Type B pancreatic cell (in vitro differentiated cells): ENCODE measurements at regions not wholly inside any gene's neighbourhood (a gene's known extent, or its start where the extent isn't known, plus 50 kb on each side); places are given as distances from the start of the nearest gene placed in this dataset.

ENCODE experiments used
- DNase-seq: peaks from one replicate; pipeline ENCODE4 v3.0.0; 2021; ENCODE audit warnings: mixed read lengths; ENCODE audit not compliant: unreplicated experiment; ENCODE audit errors: extremely low spot score
- H3K27ac Mint-ChIP-seq: 2 replicates; pipeline ENCODE4 v1.8.0; 2021; ENCODE audit warnings: mild to moderate bottlenecking, mixed read lengths
- H3K27me3 Mint-ChIP-seq: 2 replicates; pipeline ENCODE4 v1.8.0; 2021; ENCODE audit warnings: mixed read lengths
- H3K36me3 Mint-ChIP-seq: 2 replicates; pipeline ENCODE4 v1.8.0; 2021; ENCODE audit warnings: mixed read lengths
- H3K4me1 Mint-ChIP-seq: one replicate; pipeline ENCODE4 v1.8.0; 2021; ENCODE audit warnings: mixed read lengths; ENCODE audit not compliant: unreplicated experiment
- H3K4me3 Mint-ChIP-seq: 2 replicates; pipeline ENCODE4 v1.8.0; 2021; ENCODE audit warnings: mild to moderate bottlenecking, mixed read lengths
- H3K9me3 Mint-ChIP-seq: 2 replicates; pipeline ENCODE4 v1.8.0; 2021; ENCODE audit warnings: mixed read lengths
- TF ChIP-seq, protein P1 (sequence below): fragments of 200-600 bp; sonication (generic); conservative IDR thresholded peaks from 2 replicates; pipeline ENCODE4 v1.5.0; 2021; ENCODE audit warnings: antibody characterized with exemption, mild to moderate bottlenecking

DNA sequence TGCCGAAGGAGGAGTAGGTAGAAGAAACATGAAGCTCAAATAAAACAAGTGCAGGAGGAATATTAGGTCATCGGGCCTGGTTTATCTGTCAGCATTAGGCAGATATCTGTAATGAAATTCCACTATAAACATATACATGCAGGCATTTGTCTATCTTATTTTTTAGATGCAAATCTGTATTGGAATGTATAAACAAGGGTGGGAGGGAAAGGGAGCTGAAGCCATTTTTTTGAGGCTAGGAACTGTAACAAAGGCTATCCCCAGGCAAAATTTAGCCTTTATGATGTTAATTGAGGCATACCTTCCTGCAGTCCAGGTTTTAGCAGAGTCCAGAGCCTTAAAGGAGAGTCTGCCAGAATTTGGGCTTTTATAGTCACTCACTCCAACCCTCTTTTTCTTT lies 72.5 kb downstream of the PHLDA1 start:
- Mint-ChIP-seq H3K9me3 (peaks cover 4% of the 10 kb centered on the region), H3K4me3 (no peak overlapping the region), H3K27ac (peak overlapping the region; percentile 88), H3K4me1 (peaks cover 45% of the 10 kb centered on the region), H3K36me3 (no peaks in the 10 kb centered on the region), H3K27me3 (no peaks in the 10 kb centered on the region)
- TF ChIP-seq, protein P1, sequence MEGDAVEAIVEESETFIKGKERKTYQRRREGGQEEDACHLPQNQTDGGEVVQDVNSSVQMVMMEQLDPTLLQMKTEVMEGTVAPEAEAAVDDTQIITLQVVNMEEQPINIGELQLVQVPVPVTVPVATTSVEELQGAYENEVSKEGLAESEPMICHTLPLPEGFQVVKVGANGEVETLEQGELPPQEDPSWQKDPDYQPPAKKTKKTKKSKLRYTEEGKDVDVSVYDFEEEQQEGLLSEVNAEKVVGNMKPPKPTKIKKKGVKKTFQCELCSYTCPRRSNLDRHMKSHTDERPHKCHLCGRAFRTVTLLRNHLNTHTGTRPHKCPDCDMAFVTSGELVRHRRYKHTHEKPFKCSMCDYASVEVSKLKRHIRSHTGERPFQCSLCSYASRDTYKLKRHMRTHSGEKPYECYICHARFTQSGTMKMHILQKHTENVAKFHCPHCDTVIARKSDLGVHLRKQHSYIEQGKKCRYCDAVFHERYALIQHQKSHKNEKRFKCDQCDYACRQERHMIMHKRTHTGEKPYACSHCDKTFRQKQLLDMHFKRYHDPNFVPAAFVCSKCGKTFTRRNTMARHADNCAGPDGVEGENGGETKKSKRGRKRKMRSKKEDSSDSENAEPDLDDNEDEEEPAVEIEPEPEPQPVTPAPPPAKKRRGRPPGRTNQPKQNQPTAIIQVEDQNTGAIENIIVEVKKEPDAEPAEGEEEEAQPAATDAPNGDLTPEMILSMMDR, result no peak
- DNase-seq, result no peak

DNA sequence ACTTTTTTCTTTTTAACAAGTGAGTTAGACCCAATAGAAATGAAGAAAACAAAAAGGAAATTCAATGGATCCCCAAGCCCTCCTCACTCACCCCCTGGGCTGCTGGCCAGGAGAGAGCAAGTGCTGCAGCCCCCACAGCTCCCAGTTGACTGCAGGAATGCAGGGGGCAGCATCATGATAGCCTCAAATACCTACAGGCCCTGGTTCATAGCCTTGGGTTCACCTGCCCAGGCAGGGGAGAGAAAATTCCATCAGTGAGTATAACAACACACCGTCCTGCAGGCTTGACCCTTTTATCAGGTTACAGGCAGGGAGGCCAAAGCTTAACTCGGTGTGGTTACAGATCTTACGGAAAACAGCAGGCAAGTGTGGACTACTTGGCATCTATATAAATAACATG lies 76.3 kb downstream of the PHLDA1 start:
- TF ChIP-seq, protein P1, result no peak
- peaks cover 46% of the 10 kb centered on the region for H3K4me1 Mint-ChIP-seq
- H3K36me3 Mint-ChIP-seq, result no peaks in the 10 kb centered on the region
- DNase-seq, result no peak
- no peaks in the 10 kb centered on the region for H3K27me3 Mint-ChIP-seq
- no peak overlapping the region for H3K4me3 Mint-ChIP-seq
- H3K27ac Mint-ChIP-seq, result no peak overlapping the region
- no peaks in the 10 kb centered on the region for H3K9me3 Mint-ChIP-seq

DNA sequence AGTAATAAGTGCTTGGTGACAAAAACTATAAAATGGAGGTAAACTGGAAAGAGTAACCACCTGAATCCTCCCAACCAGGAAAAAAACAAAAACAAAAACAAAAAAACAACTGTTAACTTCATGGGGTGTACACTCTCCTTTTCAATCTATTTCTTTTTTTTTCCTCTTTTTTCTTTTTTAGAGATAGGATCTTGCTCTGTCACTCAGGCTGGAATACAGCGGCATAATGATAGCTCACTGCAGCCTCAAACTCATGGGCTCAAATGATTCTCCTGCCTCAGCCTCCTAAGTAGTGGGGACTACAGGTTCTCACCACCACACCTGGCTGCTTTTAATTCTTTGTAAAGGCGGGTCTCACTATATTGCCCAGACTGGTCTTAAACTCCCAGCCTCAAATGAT lies 76.8 kb downstream of the PHLDA1 start:
- no peaks in the 10 kb centered on the region for H3K27me3 Mint-ChIP-seq
- no peaks in the 10 kb centered on the region for H3K36me3 Mint-ChIP-seq
- no peak for DNase-seq
- peaks cover 41% of the 10 kb centered on the region for H3K4me1 Mint-ChIP-seq
- TF ChIP-seq, protein P1, result no peak
- H3K27ac Mint-ChIP-seq, result peak overlapping the region; percentile 82
- H3K9me3 Mint-ChIP-seq, result no peaks in the 10 kb centered on the region
- H3K4me3 Mint-ChIP-seq, result no peak overlapping the region

DNA sequence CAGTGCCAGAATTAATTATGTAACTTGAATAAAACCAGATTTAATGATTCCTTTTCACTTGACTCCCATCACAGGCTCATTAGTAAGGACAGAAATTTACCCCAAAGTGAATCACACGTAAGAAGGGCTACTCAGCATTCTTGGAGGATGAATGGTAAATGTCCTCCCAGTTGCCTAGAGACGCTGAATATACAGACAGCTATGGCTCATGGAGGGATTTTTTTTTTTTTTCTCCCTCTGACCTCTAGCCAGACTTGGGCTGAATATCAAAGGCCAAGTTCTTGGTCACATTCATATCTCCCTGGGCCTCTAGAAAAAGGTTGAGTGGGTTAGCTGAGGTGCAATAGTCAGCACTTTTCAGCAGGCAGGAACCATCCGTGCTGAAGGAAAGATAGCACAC lies 77.5 kb downstream of the PHLDA1 start:
- TF ChIP-seq, protein P1, result no peak
- H3K4me1 Mint-ChIP-seq, result peaks cover 35% of the 10 kb centered on the region
- peak overlapping the region; percentile 82 for H3K27ac Mint-ChIP-seq
- H3K27me3 Mint-ChIP-seq, result no peaks in the 10 kb centered on the region
- no peaks in the 10 kb centered on the region for H3K36me3 Mint-ChIP-seq
- no peaks in the 10 kb centered on the region for H3K9me3 Mint-ChIP-seq
- no peak overlapping the region for H3K4me3 Mint-ChIP-seq
- DNase-seq, result no peak

DNA sequence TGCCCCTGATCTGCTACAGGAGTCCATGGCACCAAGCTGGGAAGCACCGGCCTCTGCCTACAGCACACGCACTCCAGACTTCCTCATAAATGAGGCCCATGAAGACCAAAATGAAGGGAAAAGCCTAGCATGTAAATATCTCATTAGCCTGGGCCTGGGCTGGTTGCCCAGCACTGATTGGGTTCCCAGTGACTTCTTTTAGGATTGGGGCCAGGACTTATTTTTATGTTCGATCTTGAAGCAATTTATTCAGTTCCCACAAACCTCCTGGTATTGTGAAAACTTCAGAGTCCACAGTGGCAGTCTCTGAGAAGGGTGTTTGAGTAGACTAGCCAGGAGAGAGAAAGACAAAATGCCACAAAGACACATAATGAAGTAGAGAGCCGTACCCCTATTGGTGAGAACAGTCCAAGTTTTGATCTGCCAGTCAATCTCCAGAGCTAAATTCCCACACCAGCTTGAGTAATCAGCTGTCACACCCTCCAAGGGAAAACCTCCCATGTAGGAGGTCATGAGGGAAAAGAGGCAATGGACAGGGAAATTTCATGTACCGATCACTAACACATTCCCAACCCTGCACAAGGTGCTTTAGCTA lies 78.2 kb downstream of the PHLDA1 start:
- no peaks in the 10 kb centered on the region for H3K9me3 Mint-ChIP-seq
- H3K36me3 Mint-ChIP-seq, result no peaks in the 10 kb centered on the region
- TF ChIP-seq, protein P1, result no peak
- H3K4me1 Mint-ChIP-seq, result peaks cover 29% of the 10 kb centered on the region
- DNase-seq, result no peak
- peak overlapping the region; percentile 82 for H3K27ac Mint-ChIP-seq
- H3K4me3 Mint-ChIP-seq, result no peak overlapping the region
- no peaks in the 10 kb centered on the region for H3K27me3 Mint-ChIP-seq
